ENCODE measurements at regions not wholly inside any gene's neighbourhood (a gene's known extent, or its start where the extent isn't known, plus 50 kb on each side); places are given as distances from the start of the nearest gene placed in this dataset.

GRCh38 chr10:130928306-130928705, 383.2 kb downstream of the TCERG1L start:
- no peaks in the 10 kb centered on the region for H4K20me1 ChIP-seq (ENCODE audit: control insufficient read depth, insufficient read depth, insufficient read length)
- no peak overlapping the region for H4K91ac ChIP-seq (ENCODE audit: insufficient read length, low read depth, low read length)
- H3K14ac ChIP-seq (ENCODE audit: insufficient read depth, low read length), result no peak overlapping the region; the same call in 1 of the 2 replicates
- H3K4me1 ChIP-seq (ENCODE audit: insufficient read depth, low read length), result no peaks in the 10 kb centered on the region
- Mint-ChIP-seq H3K9me3 (peaks cover 0 to 5% of the 10 kb centered on the region in 2 experiments; a peak in 1 of 5 replicates), H3K36me3 (ENCODE audit: insufficient read depth in 1 of 3, low read depth in 3 of 3) (peaks cover 0 to 2% (median 0%) of the 10 kb centered on the region in 3 experiments; a peak in 2 of 7 replicates), H3K4me1 (peaks cover 0 to 2% of the 10 kb centered on the region in 2 experiments; a peak in 2 of 4 replicates), H3K4me3 (no peak overlapping the region), H3K27me3 (ENCODE audit: low read depth) (peaks cover 36% of the 10 kb centered on the region), H3K27ac (no peak overlapping the region)
- H3K56ac ChIP-seq (ENCODE audit: insufficient read length, low read depth, low read length), result no peak overlapping the region
- no peaks in the 10 kb centered on the region for H3K79me1 ChIP-seq (ENCODE audit: insufficient read depth, low read depth, low read length, poor library complexity, severe bottlenecking)
- no peak overlapping the region for H3K4me2 ChIP-seq (ENCODE audit: insufficient read depth, insufficient read length, low read length)
- no peaks in the 10 kb centered on the region for H3K9me3 ChIP-seq (ENCODE audit: control insufficient read depth, low read depth, low read length)
- no peak overlapping the region for H2BK12ac ChIP-seq (ENCODE audit: insufficient read length, low read depth, low read length)
- H3K9ac ChIP-seq (ENCODE audit: extremely low read depth, insufficient read length, low read length), result no peak overlapping the region
- DNase-seq, result peak; percentile 4
- H2BK5ac ChIP-seq (ENCODE audit: insufficient read length, low read length), result no peak overlapping the region
- no peak for TF ChIP-seq CTCF (conservative IDR thresholded peaks at IDR 0.05)
- H2AFZ ChIP-seq (ENCODE audit: low read length), result no peak overlapping the region
- H3K79me2 ChIP-seq (ENCODE audit: insufficient read depth, low read length), result no peaks in the 10 kb centered on the region
- no peak overlapping the region for H4K5ac ChIP-seq (ENCODE audit: insufficient read length, low read depth, low read length)
- H2BK20ac ChIP-seq (ENCODE audit: low read depth, low read length, poor library complexity, severe bottlenecking), result no peak overlapping the region
- H3K27ac ChIP-seq (ENCODE audit: insufficient read length, low read depth, low read length), result no peak overlapping the region
- no peak overlapping the region for H3K4ac ChIP-seq (ENCODE audit: low read depth, low read length)
- H3T11ph ChIP-seq (ENCODE audit: low read length), result no peak overlapping the region
- no peak overlapping the region for H2BK15ac ChIP-seq (ENCODE audit: low read depth, low read length)
- H2AK5ac ChIP-seq (ENCODE audit: insufficient read length, low read length), result no peak overlapping the region
- H3K23me2 ChIP-seq (ENCODE audit: insufficient read length, low read depth, low read length, poor library complexity, severe bottlenecking), result no peaks in the 10 kb centered on the region
- H3K27me3 ChIP-seq (ENCODE audit: insufficient read depth, low read length), result no peaks in the 10 kb centered on the region
- no CpG with 5 or more reads among the region's 3 CpGs for WGBS (ENCODE audit: extremely low coverage, insufficient read length, low lambda C conversion rate)
- H3K18ac ChIP-seq (ENCODE audit: insufficient read length, low read depth, low read length), result no peak overlapping the region
- no peak overlapping the region for H3K23ac ChIP-seq (ENCODE audit: insufficient read length, low read depth, low read length)
- no peak overlapping the region for H4K8ac ChIP-seq (replicated peaks; ENCODE audit: insufficient read length, low read depth, low read length)
- no peak overlapping the region for H2BK120ac ChIP-seq (ENCODE audit: low read depth, low read length, poor library complexity, severe bottlenecking)

Data from H9 (cell line).